OCI-LY7 (cell line): ENCODE measurements at regions not wholly inside any gene's neighbourhood (a gene's known extent, or its start where the extent isn't known, plus 50 kb on each side); places are given as distances from the start of the nearest gene placed in this dataset.

Source experiments
- BruUV-seq: library from RNA; stranded (reverse); fragments of 400-500 nt; replicated peaks from 2 replicates; lab custom pipeline; 2021; lab: Mats Ljungman, UMichigan
- CTCF ChIA-PET: fragments of 300-600 bp; sonication (Branson Sonifier 250); formaldehyde crosslinking; loops from one replicate; lab custom pipeline; 2022; ENCODE audit warnings: antibody characterized with exemption; ENCODE audit not compliant: unreplicated experiment; lab: Charles Lee
- POLR2A ChIA-PET: fragments of 300-600 bp; sonication (Branson Sonifier 250); formaldehyde crosslinking; loops from one replicate; lab custom pipeline; 2022; ENCODE audit warnings: antibody characterized with exemption; lab: Charles Lee
- DNase-seq: peaks from one replicate; pipeline ENCODE4 v3.0.0-alpha.2; 2015; ENCODE audit warnings: low spot score
- H2AFZ ChIP-seq: fragments of 200-600 bp; sonication (generic), shearing (Covaris generic); 2 replicates; pipeline ENCODE4 v1.6.1; 2014; ENCODE audit warnings: mild to moderate bottlenecking, antibody characterized with exemption, low read length, moderate library complexity
- H3K27ac ChIP-seq: fragments of 200-600 bp; sonication (generic); 2 replicates; pipeline ENCODE4 v1.5.1; 2014; ENCODE audit warnings: mixed run types, low read depth, mild to moderate bottlenecking, moderate library complexity, low read length, inconsistent platforms; ENCODE audit not compliant: poor library complexity, severe bottlenecking
- H3K36me3 ChIP-seq: fragments of 200-600 bp; sonication (generic); 2 replicates; pipeline ENCODE4 v1.6.1; 2014; ENCODE audit warnings: mild to moderate bottlenecking, antibody characterized with exemption, low read length, moderate library complexity, mixed read lengths; ENCODE audit not compliant: insufficient read depth
- H3K4me1 ChIP-seq: fragments of 200-600 bp; sonication (generic); 2 replicates; pipeline ENCODE4 v1.5.1; 2014; ENCODE audit warnings: mild to moderate bottlenecking, low read length; ENCODE audit not compliant: insufficient read depth, poor library complexity, severe bottlenecking
- H3K4me2 ChIP-seq: fragments of 200-600 bp; sonication (generic); 2 replicates; pipeline ENCODE4 v1.6.1; 2014; ENCODE audit warnings: mild to moderate bottlenecking, low read length
- H3K4me3 ChIP-seq: fragments of 200-600 bp; sonication (generic); 2 replicates; pipeline ENCODE4 v1.5.1; 2014; ENCODE audit warnings: mild to moderate bottlenecking, low read depth, low read length; ENCODE audit not compliant: poor library complexity, severe bottlenecking
- H3K79me2 ChIP-seq: fragments of 200-600 bp; sonication (generic); 2 replicates; pipeline ENCODE4 v1.6.1; 2016; ENCODE audit warnings: low read depth, mild to moderate bottlenecking, low read length, moderate library complexity, mixed read lengths; ENCODE audit not compliant: insufficient read depth
- H3K9me2 ChIP-seq: fragments of 200-600 bp; sonication (generic); 2 replicates; pipeline ENCODE4 v1.6.1; 2016; ENCODE audit warnings: mild to moderate bottlenecking, low read length, mixed read lengths; ENCODE audit not compliant: insufficient read depth
- H3K9me3 ChIP-seq: fragments of 200-600 bp; sonication (generic); 2 replicates; pipeline ENCODE4 v1.6.1; 2014; ENCODE audit warnings: mild to moderate bottlenecking, mixed run types, low read length, mixed read lengths
- H4K20me1 ChIP-seq: fragments of 200-600 bp; sonication (generic); 2 replicates; pipeline ENCODE4 v1.6.1; 2014; ENCODE audit warnings: mild to moderate bottlenecking, antibody characterized with exemption, low read length, moderate library complexity, mixed read lengths; ENCODE audit not compliant: insufficient read depth
- EZH2phosphoT487 ChIP-seq: fragments of 200-600 bp; sonication (generic); IDR thresholded peaks from 2 replicates; pipeline ENCODE4 v1.6.1; 2018; ENCODE audit warnings: low read depth, borderline replicate concordance, mild to moderate bottlenecking, mixed run types, antibody characterized with exemption, low read length, moderate library complexity, mixed read lengths
- intact Hi-C: fragments of 100-400 bp; cut with micrococcal nuclease; formaldehyde crosslinking; loops from one replicate; pipeline ENCODE4 v1.10.0; 2022; ENCODE audit not compliant: unreplicated experiment
- TF ChIP-seq, protein P1 (sequence below): fragments of 200-600 bp; sonication (generic); conservative IDR thresholded peaks from 2 replicates; pipeline ENCODE4 v1.5.1; 2014; ENCODE audit warnings: mild to moderate bottlenecking, antibody characterized with exemption, low read length, moderate library complexity, mixed read lengths

DNA sequence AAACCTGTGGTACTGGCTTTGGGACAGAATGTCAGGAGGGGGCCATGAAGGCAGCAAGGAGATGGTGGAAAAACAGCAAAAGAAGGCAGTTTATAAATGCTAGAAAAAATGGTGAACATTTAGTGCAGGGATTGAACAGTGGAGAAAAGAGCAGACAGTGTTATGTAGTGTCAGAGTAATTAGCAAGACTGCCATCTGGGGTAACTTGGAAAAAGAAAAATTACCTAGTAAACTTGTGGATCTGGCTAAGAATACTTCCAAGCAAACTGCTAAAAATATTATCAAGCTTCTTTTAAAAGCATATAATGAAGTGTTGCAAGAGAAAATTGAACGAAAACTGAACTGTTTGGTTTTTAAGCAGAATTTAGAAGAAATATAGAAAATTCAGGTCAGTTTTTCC is 267.8 kb downstream of the INSIG2 start:
- no peak for DNase-seq
- no peak overlapping the region for H3K4me2 ChIP-seq
- ChIA-PET POLR2A (interaction anchor here (0.6 kb wide), 1 partner anchor 74 kb away, joined by 6 read pairs; no protein-coding TSS in a partner anchor), CTCF (no interaction called here)
- no peak overlapping the region for H3K27ac ChIP-seq
- BruUV-seq, result no TSS peak
- no peaks in the 10 kb centered on the region for H3K9me3 ChIP-seq
- H3K36me3 ChIP-seq, result no peaks in the 10 kb centered on the region
- no peaks in the 10 kb centered on the region for H3K9me2 ChIP-seq
- no peaks in the 10 kb centered on the region for H3K79me2 ChIP-seq
- intact Hi-C loops, result no loop called here
- no peaks in the 10 kb centered on the region for H4K20me1 ChIP-seq
- no peak overlapping the region for H2AFZ ChIP-seq
- TF ChIP-seq EZH2phosphoT487, result no peak
- TF ChIP-seq, protein P1, sequence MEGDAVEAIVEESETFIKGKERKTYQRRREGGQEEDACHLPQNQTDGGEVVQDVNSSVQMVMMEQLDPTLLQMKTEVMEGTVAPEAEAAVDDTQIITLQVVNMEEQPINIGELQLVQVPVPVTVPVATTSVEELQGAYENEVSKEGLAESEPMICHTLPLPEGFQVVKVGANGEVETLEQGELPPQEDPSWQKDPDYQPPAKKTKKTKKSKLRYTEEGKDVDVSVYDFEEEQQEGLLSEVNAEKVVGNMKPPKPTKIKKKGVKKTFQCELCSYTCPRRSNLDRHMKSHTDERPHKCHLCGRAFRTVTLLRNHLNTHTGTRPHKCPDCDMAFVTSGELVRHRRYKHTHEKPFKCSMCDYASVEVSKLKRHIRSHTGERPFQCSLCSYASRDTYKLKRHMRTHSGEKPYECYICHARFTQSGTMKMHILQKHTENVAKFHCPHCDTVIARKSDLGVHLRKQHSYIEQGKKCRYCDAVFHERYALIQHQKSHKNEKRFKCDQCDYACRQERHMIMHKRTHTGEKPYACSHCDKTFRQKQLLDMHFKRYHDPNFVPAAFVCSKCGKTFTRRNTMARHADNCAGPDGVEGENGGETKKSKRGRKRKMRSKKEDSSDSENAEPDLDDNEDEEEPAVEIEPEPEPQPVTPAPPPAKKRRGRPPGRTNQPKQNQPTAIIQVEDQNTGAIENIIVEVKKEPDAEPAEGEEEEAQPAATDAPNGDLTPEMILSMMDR, result no peak
- H3K4me3 ChIP-seq, result no peak overlapping the region
- no peaks in the 10 kb centered on the region for H3K4me1 ChIP-seq

- Histone ChIP-seq H3K27ac (no peak overlapping the region), H3K4me1 (no peaks in the 10 kb centered on the region), H3K9me2 (no peaks in the 10 kb centered on the region), H3K4me3 (no peak overlapping the region), H3K4me2 (no peak overlapping the region), H4K20me1 (no peaks in the 10 kb centered on the region), H3K79me2 (no peaks in the 10 kb centered on the region), H3K36me3 (no peaks in the 10 kb centered on the region), H2AFZ (no peak overlapping the region), H3K9me3 (no peaks in the 10 kb centered on the region)
- POLR2A ChIA-PET, result no interaction called here
- intact Hi-C loops, result no loop called here
- TF ChIP-seq EZH2phosphoT487, result no peak
- TF ChIP-seq, protein P1, result no peak
- no peak for DNase-seq
- BruUV-seq, result no TSS peak
- CTCF ChIA-PET, result interaction anchor here (0.8 kb wide), 1 partner anchor 65 kb away, joined by 3 read pairs; no protein-coding TSS in a partner anchor
These were observed 263.5 kb downstream of the INSIG2 start for GRCh38 chr2:118351796-118352195.

DNA sequence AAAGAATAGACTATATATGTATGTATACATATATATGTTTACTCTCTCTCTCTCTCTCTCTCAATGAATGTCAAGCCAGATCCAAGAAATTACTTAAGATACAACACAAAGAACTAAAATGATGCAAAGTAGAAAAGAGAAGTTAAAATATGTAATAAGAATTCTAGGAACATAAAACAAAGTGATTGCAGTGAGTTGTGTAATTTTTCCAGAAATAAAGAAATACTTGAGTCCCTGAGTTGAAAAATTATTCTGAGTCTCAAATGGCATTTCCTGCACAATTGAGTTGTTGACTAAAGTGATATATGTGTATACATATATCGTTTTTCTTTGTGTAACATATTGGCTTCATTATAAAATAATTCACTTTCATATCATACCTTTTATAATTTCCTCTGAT is 262.4 kb downstream of the INSIG2 start:
- intact Hi-C loops, result no loop called here

More for the DNA sequence above, 262.4 kb downstream of the INSIG2 start:
- Histone ChIP-seq H4K20me1 (no peaks in the 10 kb centered on the region), H2AFZ (no peak overlapping the region), H3K79me2 (no peaks in the 10 kb centered on the region), H3K4me3 (no peak overlapping the region), H3K9me3 (no peaks in the 10 kb centered on the region), H3K9me2 (no peaks in the 10 kb centered on the region), H3K4me1 (no peaks in the 10 kb centered on the region), H3K36me3 (no peaks in the 10 kb centered on the region), H3K27ac (no peak overlapping the region), H3K4me2 (no peak overlapping the region)
- CTCF ChIA-PET, result no interaction called here
- TF ChIP-seq EZH2phosphoT487, result no peak
- TF ChIP-seq, protein P1, result no peak
- BruUV-seq, result no TSS peak
- DNase-seq, result no peak
- POLR2A ChIA-PET, result interaction anchor here (0.6 kb wide), 1 partner anchor 451 kb away, joined by 3 read pairs; no protein-coding TSS in a partner anchor
